Transverse colon (tissue), 4 donors: ENCODE measurements at regions not wholly inside any gene's neighbourhood (a gene's known extent, or its start where the extent isn't known, plus 50 kb on each side); places are given as distances from the start of the nearest gene placed in this dataset.
A peak's percentile ranks its signal among the peaks of the same experiment; 100 is the strongest.

Experiments used
- DNase-seq: peaks from one replicate; pipeline ENCODE4 v3.0.0-alpha.2; 2019
- H3K27ac ChIP-seq, 4 donors: fragments of 200-600 bp; sonication (generic); 2 replicates each; pipeline ENCODE4 v1.5.1; 2016 to 2018; ENCODE audit warnings: inconsistent platforms in 4 of 4
- H3K27me3 ChIP-seq: fragments of 200-600 bp; sonication (generic); 2 replicates; pipeline ENCODE4 v1.5.1; 2017; ENCODE audit warnings: inconsistent platforms
- H3K36me3 ChIP-seq, 4 donors: fragments of 200-600 bp; sonication (generic); 2 replicates each; pipeline ENCODE4 v1.5.1; 2017 to 2019; ENCODE audit warnings: inconsistent platforms in 4 of 4
- H3K4me1 ChIP-seq, 4 donors: fragments of 200-600 bp; sonication (generic); 2 replicates each; pipeline ENCODE4 v1.5.1; 2017 to 2020; ENCODE audit warnings: inconsistent platforms in 4 of 4
- H3K4me3 ChIP-seq, 4 donors: fragments of 200-600 bp; sonication (generic); 1 replicate in 1 of 4; 2 replicates in 3 of 4; pipeline versions ENCODE4 v1.5.1 to v1.6.1; 2017 to 2019; ENCODE audit warnings: inconsistent platforms in 4 of 4
- H3K9me3 ChIP-seq, 2 donors: fragments of 200-600 bp; sonication (generic); 2 replicates each; pipeline ENCODE4 v1.5.1; 2017 to 2019; ENCODE audit warnings: inconsistent platforms in 2 of 2
- EP300 ChIP-seq: sonication (generic); formaldehyde crosslinking; IDR thresholded peaks from one replicate; pipeline ENCODE4 v1.6.1; 2017; ENCODE audit warnings: antibody characterized with exemption, low read depth
- POLR2A ChIP-seq: fragments of 450-650 bp; IDR thresholded peaks from one replicate; pipeline ENCODE4 v1.6.1; 2016; ENCODE audit warnings: antibody characterized with exemption, mild to moderate bottlenecking, moderate library complexity
- POLR2AphosphoS5 ChIP-seq, 3 donors: sonication (generic); formaldehyde crosslinking; IDR thresholded peaks; one replicate each; pipeline ENCODE4 v1.6.1; 2016; ENCODE audit warnings: antibody characterized with exemption in 3 of 3
- WGBS, 2 donors: methylation state at CpG; one replicate each; pipeline ENCODE4 v1.1.5; 2018; ENCODE audit warnings: low coverage in 1 of 2; 5-methylcytosine and 5-hydroxymethylcytosine counted together
- in situ Hi-C, 4 donors: fragments of 200-750 bp; cut with MboI; loops; one replicate each; pipeline versions ENCODE4 v1.15.0 to v1.15.1; 2017; ENCODE audit warnings: low sequenced_read_pairs in 3 of 4, low pct_ligation_motif_present in 1 of 4, low pct_unique_long_range_greater_than_20kb in 1 of 4
- intact Hi-C: fragments of 100-400 bp; cut with DNase I; formaldehyde crosslinking; loops from one replicate; pipeline ENCODE4 v1.15.1; 2023; ENCODE audit warnings: low total_unique reads
- TF ChIP-seq, protein P1 (sequence below), 5 experiments: fragments of 200-600 bp in 3 of 5; fragments of 450-650 bp in 2 of 5; sonication (generic) in 3 of 5; IDR thresholded peaks; 1 replicate in 2 of 5; 2 replicates in 3 of 5; pipeline ENCODE4 v1.5.1; 2016 to 2017; ENCODE audit warnings: antibody characterized with exemption in 5 of 5, inconsistent platforms in 3 of 5, mild to moderate bottlenecking in 2 of 5, moderate library complexity in 1 of 5

DNA sequence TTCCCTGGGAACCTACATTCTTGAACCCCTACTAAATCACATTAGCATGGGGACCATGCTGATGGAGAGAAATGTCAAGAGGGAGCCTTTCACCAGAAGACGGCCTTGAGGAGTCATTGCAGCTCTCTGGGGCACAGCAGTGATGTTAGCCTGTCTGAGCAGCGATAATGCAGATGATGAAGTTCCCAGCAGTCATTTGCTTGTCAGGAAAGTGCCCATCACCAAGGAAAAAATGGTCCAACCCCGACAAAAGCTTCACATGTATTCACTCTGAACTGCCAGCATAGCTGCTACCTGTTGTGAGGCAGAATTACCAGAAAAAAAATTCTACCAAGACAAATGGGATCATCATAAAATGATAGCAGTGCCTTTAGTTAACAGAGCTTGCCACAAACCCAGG is 238.4 kb upstream of the UMPS start:
- no peaks in the 10 kb centered on the region for H3K9me3 ChIP-seq
- peaks cover 0 to 14% (median 1%) of the 10 kb centered on the region in 4 donors for H3K4me1 ChIP-seq
- no peak overlapping the region for H3K27ac ChIP-seq
- H3K36me3 ChIP-seq = no peaks in the 10 kb centered on the region
- in situ Hi-C loops (loop anchor here in 2 of 4 donors (10.0 kb wide), 2 partner anchors 53 to 63 kb away; no protein-coding TSS in a partner anchor), intact Hi-C loops (no loop called here)
- H3K27me3 ChIP-seq = no peaks in the 10 kb centered on the region
- no peak for DNase-seq
- 78 to 100% methylated on average over 3 of the region's 3 CpGs for WGBS, 2 donors
- TF ChIP-seq POLR2A (no peak), EP300 (no peak), POLR2AphosphoS5 (IDR thresholded peaks at IDR 0.05) (no peak)
- TF ChIP-seq, protein P1, sequence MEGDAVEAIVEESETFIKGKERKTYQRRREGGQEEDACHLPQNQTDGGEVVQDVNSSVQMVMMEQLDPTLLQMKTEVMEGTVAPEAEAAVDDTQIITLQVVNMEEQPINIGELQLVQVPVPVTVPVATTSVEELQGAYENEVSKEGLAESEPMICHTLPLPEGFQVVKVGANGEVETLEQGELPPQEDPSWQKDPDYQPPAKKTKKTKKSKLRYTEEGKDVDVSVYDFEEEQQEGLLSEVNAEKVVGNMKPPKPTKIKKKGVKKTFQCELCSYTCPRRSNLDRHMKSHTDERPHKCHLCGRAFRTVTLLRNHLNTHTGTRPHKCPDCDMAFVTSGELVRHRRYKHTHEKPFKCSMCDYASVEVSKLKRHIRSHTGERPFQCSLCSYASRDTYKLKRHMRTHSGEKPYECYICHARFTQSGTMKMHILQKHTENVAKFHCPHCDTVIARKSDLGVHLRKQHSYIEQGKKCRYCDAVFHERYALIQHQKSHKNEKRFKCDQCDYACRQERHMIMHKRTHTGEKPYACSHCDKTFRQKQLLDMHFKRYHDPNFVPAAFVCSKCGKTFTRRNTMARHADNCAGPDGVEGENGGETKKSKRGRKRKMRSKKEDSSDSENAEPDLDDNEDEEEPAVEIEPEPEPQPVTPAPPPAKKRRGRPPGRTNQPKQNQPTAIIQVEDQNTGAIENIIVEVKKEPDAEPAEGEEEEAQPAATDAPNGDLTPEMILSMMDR (IDR thresholded peaks at IDR 0.05) = no peak
- H3K4me3 ChIP-seq = no peak overlapping the region

- Histone ChIP-seq H3K4me1 (peaks cover 0 to 14% (median 1%) of the 10 kb centered on the region in 4 donors), H3K36me3 (no peaks in the 10 kb centered on the region), H3K4me3 (no peak overlapping the region), H3K27ac (no peak overlapping the region), H3K27me3 (no peaks in the 10 kb centered on the region), H3K9me3 (no peaks in the 10 kb centered on the region)
- DNase-seq = peak; percentile 69
- in situ Hi-C loops (loop anchor here in 2 of 4 donors (10.0 kb wide), 2 partner anchors 52 to 62 kb away; no protein-coding TSS in a partner anchor), intact Hi-C loops (no loop called here)
- TF ChIP-seq POLR2AphosphoS5 (IDR thresholded peaks at IDR 0.05) = no peak
- TF ChIP-seq, protein P1 (IDR thresholded peaks at IDR 0.05) = peak; percentile 22 to 56 (median 44)
- 80% methylated on average over 2 to 4 of the region's 4 CpGs for WGBS, 2 donors
These were observed 237.4 kb upstream of the UMPS start for GRCh38 chr3:124492824-124493223.

- DNase-seq = no peak
- Histone ChIP-seq H3K9me3 (no peaks in the 10 kb centered on the region), H3K4me3 (no peak overlapping the region), H3K27me3 (no peaks in the 10 kb centered on the region), H3K36me3 (no peaks in the 10 kb centered on the region), H3K4me1 (peaks cover 0 to 3% (median 1%) of the 10 kb centered on the region in 4 donors), H3K27ac (no peak overlapping the region)
- 25 to 74% methylated on average over 1 to 2 of the region's 2 CpGs for WGBS, 2 donors
- in situ Hi-C loops (loop anchor here in 2 of 4 donors (10.0 kb wide), 2 partner anchors 49 to 59 kb away; no protein-coding TSS in a partner anchor), intact Hi-C loops (no loop called here)
- TF ChIP-seq, protein P1 (IDR thresholded peaks at IDR 0.05) = no peak
- TF ChIP-seq EP300 (no peak), POLR2A (no peak), POLR2AphosphoS5 (IDR thresholded peaks at IDR 0.05) (no peak)
These were observed 234.2 kb upstream of the UMPS start for GRCh38 chr3:124496061-124496460.

- H3K36me3 ChIP-seq = no peaks in the 10 kb centered on the region
- WGBS, 2 donors = 64 to 79% methylated on average over 1 of the region's 1 CpG
- in situ Hi-C loops = loop anchor here in 2 of 4 donors (10.0 kb wide), 2 partner anchors 47 to 57 kb away; no protein-coding TSS in a partner anchor
- H3K4me3 ChIP-seq = no peak overlapping the region
- H3K27ac ChIP-seq = no peak overlapping the region
- H3K4me1 ChIP-seq = no peaks in the 10 kb centered on the region
- no peaks in the 10 kb centered on the region for H3K27me3 ChIP-seq
- H3K9me3 ChIP-seq = no peaks in the 10 kb centered on the region
- TF ChIP-seq POLR2AphosphoS5 (IDR thresholded peaks at IDR 0.05) = no peak
- no peak for TF ChIP-seq POLR2A
- TF ChIP-seq, protein P1 (IDR thresholded peaks at IDR 0.05) = no peak
- TF ChIP-seq EP300 = no peak
- DNase-seq = no peak
- intact Hi-C loops = no loop called here
These were observed 232.8 kb upstream of the UMPS start for GRCh38 chr3:124497487-124497886.
